Stimulated activated CD8-positive, alpha-beta memory T cell treated with anti-CD3 and anti-CD28 coated beads, Interleukin-7, amount 100 ng/mL, for 24 hours (primary cell): ENCODE measurements at regions not wholly inside any gene's neighbourhood (a gene's known extent, or its start where the extent isn't known, plus 50 kb on each side); places are given as distances from the start of the nearest gene placed in this dataset.
"Not testable (repeated sequence)": the region's sequence is repeated elsewhere in the genome, so short reads cannot be mapped to it uniquely, and the experiment has no call there.

Experiments
- DNase-seq: peaks from one replicate; pipeline ENCODE4 v3.0.0-alpha.2; 2020; ENCODE audit warnings: low read depth

DNA sequence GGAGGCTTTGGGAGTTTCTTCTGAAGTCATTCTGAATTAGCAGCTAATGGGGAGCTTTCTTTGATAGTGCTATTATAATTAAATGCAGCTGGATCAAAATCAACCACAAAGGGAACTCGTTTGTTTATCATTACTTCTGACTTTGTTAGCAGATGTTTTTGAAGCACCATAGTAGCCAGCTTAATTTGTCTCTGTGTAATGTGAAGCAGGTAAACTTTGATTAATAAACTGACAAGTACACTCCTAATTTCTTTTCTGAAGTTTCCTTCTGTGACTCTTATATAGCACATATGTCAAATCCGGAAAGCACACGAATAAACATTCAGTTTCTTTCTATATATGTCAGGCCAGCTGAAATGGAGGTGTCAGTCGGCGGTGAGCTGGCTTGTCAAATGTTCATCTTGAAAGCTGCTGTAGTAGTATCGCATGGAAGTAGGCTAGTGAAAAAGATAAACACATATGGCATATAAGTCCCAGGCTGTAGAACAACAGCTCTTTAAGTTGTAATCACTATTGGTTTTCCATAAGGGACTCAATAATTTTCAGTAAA, 451.9 kb upstream of the ZEB2 start:
- DNase-seq, result no peak

DNA sequence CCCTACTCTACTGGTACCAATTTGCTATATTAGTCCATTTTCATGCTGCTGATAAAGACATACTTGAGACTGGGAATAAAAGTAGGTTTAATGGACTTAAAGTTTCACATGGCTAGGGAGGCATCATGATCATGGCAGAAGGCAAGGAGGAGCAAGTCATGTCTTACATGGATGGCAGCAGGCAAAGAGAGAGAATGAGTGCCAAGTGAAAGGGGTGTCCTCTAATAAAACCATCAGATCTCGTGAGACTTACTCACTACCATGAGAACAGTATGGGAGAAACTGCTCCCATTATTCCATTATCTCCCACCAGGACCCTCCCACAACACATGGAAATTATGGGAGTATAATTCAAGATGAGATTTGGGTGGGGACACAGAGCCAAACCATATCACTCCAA, 450.5 kb upstream of the ZEB2 start:
- not testable (repeated sequence) for DNase-seq

DNA sequence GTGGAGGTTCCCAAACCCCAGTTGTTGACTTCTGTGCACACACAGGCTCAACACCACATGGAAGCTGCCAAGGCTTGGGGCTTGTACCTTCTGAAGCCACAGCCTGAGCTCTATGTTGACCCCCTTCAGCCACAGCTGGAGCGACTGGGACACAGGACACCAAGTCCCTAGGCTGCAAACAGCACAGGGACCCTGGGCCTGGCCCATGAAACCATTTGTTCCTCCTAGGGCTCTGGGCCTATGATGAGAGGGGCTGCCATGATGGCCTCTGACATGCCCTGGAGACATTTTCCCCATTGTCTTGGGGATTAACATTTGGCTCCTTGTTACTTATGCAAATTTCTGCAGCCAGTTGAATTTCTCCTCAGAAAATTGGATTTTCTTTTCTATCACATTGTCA, 449.6 kb upstream of the ZEB2 start:
- DNase-seq, result not testable (repeated sequence)

DNA sequence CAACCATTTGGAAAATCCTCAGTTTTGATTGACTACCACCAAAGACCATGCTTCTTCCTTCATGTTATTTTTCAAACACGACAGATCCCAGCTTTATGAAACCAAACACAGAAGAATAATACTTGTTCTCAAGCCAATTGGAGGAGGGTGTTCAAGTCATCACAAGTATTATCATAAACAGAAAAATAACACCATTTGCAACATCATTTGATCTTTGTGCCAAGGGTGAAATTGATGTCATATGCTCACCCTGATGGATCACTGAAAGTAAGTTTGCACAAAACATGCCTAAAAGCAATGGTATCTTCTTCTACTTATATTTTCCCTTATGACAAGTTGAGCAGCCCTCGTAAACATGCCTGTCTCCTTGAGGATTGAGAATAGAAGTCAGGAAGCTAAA, 448.0 kb upstream of the ZEB2 start:
- no peak for DNase-seq

DNA sequence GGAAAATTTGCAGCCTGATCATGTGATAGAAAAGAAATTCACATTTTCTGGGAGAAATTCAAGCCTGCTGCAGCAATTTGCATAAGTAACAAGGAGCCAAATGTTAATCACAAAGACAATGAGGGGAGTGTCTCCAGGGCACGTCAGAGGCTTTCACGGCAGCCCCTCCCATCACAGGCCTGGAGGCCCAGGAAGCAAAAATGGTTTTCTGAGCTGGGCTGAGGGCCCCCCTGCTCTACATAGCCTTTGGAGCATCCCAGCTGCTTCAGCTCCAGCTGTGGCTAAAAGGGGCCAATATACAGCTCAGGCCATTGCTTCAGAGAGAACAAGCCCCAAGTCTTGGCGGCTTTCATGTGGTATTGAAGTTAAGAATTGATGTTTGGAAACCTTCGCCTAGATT, 445.3 kb upstream of the ZEB2 start:
- DNase-seq, result no peak

DNA sequence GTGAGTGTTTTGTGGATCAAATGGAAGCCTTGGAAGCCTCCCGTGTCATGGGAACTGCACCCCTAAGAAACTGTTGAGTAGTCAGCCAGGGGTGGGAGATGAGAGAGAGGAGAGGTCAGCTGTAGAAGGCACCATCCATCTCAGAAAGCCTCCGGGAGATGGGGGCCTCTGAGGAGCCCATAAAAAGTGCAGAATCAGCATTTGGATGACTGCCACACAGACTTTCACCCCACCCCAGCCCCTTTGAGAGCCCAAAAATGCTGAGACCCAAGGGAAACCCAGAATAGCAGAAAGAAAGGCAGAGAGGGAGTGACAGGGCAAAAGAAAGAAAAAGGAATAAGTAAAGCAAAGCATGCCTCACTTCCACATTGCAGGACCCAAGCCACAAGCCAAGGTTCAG, 443.1 kb upstream of the ZEB2 start:
- DNase-seq, result no peak

DNA sequence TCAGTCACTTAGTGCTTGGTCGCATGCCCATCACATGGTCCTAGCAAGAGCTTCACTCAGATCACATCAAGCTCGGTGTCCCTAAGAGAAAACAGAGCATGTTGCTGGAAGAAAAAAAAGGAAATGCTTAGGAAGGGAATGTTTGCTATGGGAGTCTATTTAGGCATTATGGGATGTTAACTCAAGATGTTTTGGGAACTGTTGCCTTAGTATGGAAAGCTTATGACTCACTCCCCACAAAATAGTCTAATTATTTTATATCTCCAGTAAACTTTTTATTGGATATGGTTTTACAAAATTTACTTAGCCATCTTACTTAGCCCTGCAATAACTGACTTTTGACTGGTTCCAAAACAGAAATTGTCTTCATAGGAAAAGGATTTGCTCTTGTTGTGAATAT, 439.5 kb upstream of the ZEB2 start:
- DNase-seq, result no peak

DNA sequence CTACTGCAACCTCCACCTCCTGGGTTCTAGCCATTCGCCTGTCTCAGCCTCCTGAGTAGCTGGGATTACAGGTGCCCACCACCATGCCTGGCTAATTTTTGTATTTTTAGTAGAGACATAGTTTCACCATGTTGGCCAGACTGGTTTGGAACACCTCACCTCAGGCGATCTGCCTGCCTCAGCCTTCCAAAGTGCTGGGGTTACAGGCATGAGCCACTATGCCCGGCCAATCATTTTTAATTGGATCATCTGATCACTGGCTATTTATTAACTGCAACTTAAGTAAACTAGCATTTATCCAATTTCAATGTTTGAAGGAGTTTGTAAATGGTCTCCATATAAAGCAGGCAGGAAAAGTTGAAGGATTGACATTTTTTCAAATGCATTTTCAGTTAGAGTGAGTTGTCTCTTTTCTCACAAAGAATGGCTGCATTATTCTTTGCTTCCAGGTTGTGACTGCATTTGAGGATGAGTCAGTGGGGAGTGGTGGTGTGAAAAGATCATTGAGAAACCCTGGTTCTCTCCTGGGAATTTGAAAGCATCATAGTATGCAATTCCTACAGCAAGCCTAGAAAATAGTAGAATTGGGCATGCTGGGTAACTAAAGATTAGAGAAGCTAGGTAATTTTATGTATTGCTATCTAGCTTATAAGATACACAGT, 431.1 kb upstream of the ZEB2 start:
- no peak for DNase-seq

DNA sequence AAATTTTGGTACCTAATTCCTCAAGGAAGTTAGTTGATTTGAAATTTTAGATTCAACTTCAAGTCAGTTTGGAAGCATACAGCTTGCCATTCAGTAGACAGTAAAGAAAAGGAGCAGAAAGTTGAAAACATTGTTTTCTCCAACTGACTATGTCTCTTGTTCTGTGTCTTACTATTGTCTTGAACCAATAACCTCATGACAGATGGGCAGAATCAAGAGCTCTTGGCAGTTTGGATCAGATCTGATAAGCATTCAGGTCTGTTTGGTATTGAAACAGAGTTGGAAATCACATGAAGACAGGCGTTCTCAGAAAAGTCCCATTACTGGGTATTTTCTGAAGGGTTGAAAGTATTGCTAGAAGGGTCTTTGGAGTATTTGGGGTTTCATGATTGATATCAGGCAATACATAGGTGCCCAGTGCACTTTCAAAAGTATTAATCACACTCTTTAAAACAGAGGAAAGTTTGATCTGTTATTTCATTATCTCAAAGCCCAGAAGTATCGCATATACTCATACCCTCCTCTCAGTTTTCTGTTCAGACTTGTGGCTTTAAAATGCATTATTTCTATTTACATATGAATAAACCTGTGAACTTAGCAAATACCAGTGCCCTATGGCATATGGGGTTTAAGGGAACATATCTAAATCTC, 428.4 kb upstream of the ZEB2 start:
- no peak for DNase-seq

DNA sequence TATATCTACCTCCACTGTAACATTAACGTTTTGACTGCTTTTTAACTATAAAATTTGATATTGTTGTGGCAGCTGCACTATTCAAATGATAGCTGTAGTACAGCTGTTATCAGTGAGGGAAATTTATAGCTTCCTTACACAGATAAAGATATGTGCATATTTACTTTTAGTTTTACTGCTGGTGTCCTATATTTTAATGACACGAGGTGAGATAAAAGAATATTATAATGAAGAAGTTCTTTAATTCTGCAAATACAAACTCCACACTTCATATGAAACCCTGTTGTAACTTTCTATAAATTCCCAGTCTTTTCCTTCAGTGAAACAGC, 427.8 kb upstream of the ZEB2 start:
- DNase-seq, result no peak

DNA sequence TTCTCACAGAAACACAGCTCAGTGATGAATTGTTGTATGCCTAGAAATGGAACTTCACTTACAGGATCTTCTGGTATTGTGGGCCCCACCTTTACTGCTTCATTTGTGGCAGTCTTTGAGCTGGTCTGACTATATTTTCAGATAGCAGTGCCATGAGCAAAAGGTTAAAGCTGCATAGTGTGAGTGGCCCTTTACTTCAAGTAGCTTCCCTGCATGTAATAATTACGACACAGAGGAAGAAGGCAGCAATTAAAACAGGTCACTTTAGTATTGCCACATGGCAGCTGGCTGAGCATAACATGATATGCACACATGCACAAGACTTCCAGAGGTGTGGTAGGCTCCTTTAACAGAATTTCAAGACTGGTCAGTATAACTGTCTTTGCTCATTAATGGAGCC, 426.3 kb upstream of the ZEB2 start:
- no peak for DNase-seq

DNA sequence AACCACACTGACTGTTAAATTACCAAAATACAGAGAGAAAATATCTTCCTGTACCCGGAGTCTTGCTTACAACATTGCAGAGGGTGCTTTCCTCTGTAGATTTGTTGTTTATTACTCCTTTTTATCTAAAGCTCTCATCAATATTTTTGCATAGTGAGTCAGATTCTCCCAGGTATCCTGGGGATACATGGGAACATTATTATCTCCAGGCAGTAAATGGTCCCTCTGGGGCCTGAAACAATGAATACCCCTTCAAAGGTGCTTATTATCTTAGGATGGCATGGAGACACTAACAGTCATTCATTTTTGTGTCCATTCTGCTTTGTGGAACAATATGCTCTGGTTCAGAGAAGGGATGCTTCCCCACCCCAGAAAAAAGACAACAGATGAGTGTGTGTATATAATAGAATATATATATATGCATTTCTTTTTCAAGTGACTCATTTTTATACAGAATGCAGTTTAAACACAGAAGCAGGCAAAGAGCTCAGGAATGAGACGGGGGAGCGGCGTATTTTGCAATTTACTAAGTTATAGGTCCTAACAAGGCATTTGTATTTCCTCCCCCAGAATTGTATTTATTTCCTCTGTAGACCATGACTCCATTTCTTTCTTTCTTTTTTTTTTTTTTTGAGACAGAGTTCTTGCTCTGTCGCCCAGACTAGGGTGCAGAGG, 424.8 kb upstream of the ZEB2 start:
- no peak for DNase-seq

DNA sequence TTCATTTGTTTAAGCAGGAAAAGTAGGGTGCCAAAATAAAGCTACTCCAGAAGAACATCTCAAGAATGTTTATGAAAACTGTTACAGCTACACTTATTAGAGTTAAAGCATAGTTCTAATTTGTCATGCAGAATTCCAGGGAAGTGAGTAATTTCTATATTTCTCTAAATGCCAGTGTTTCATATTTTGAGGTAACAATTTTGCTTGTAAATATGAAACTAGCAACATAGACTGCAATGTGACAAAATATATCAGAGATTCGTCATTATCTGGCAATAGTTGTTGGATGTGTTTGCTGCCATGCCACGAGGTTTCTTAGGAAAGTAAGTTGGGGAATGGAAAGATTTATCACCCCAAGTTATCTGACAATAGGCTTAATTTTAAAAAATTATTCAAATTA, 424.1 kb upstream of the ZEB2 start:
- no peak for DNase-seq

DNA sequence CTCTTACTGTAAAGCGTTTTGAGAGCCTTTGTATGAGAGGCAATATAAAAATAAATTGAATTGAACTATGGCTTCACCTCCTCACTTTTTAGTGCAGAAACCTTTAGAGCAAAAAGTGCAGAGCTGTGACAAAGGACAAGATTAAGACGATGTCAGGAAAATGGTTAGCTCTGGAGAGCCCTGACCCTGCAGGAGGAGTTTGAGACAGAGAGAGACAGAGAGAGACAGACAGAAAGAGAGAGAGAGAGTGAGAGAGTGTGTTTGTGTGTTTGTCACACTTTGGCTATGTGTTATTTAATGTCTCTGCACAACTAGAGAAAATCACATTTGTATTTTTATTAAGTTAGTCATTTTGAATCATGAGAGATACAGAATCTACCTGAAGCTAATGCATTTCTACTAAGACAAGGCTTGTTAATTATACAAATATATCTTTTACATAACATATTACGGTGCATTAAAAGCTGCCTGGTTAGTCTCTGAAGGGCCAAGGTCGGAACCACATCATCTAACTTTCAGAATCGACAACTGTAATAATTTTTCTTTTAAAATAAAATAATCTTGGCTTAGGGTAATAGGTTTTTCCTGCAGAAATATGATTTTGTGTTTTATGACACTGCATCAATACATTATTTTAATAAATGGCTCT, 423.5 kb upstream of the ZEB2 start:
- DNase-seq, result no peak

DNA sequence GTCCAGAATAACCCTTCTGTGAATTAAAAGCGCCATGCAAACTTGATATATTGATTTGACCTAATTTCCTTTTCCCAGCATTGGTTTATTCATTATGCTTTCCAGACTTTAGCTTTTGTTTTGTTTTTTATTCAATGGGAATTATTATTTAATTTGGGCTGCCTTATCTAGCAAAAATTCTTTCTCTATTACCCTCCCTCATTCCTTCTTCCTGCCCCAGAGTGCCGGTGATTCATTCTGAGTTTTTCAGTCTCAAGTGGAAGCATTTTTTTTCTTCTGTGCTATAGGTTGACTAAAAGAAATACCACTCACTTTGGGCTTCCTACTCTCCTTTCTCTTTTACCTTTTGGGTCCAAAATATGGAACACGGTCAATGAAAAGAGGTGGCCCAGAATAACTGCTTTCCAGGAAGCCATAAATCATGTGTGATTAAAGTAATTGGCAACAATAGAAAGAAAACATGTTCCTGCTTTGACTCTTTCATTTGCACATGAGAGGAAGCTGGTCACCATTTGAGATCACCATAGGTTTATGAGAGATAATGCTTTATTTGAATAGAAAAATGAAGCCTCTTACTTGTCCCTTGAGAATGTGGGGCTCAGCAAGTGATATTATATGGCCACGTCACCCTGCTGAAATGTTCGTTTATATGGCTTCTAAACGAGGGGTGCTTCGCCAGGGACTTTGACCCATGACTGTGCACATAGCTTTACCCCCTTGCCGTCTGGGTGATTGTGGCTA, 422.8 kb upstream of the ZEB2 start:
- DNase-seq, result no peak

DNA sequence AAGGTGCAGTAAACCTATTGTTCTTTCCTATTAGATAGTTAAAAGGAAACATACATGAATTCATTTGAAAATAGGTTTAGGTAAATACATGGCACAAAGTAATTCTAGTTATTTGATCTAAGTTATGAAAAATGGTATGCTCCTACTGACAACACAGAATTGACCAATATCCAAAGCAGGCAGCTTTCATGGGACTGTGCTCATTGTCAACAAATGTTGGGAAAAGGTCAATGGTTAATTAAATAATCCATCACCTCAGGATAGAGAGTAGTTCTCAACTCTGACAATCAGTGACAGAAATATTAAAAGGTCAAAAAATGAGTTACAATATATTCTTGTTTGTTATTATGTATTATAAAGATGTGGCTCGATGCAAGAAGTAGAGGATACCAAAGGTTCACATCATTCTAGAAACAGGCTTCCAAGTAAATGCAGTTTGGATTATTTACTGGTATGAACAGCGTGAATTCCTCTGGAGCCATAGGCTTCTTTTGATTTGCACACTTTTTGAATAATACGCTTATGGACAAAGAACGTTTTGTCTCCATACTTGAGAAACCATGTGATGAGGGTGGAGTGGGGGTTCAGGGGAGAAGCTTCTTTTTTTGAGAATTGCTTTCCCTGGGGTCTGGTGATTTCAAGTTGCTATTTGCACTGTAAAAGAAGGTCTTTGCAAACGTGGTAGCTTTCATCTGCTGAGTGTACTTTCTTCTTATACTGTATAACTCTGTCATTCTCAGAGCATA, 422.0 kb upstream of the ZEB2 start:
- DNase-seq, result no peak

DNA sequence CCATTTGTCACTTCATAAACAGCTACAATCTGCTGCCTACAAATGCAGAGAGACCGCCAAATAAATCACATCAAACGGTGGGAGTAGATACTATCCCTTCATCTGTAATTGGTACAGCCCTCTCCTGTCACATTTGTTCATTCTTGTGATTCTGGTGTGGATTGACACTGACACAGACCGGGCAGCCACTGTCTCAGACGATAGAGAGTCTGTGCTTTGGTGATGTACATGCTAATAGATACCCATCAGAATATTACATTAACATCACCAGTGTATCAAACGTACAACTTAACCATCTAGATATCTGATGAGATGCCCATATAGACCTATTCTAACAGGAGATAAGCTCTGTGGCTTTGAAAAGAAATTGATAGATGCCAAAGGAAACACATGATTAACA, 419.7 kb upstream of the ZEB2 start:
- no peak for DNase-seq

DNA sequence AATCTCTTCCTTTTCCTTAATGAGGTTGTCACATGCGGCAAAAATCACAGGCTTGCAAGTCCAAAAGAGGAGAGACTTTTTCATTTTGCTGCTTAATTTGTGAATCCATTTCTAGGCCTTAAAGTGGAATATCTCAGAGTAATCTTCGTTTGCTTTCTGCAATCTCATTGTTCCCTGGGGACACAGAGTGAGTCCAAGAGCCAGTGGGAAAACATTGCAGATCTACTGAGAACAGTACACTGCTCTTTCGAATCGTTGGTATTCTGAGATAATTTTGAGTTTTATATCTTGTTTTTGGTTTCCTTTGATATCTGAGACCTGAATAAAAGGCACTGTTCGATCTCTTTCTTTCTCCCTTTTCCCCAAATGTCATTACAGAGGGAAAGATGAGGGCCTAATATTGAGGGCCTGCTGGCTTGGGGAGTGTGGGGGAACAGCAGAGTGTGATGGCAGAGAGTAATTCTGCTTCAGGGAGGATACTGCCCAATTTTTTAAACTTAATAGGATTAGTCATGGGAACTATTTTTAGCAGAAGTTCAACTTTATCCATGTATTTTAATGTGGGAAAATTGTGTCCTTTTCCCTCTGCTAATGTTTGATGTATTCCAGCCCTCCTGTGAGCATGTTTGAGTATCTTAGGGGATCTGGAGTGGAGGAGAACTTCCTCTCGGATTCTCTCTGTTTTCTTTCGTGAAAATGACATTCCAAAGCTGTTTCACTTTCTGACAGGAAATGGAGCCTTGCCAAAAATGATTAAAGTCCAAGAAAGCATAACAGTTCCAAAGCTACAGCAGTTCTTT, 418.2 kb upstream of the ZEB2 start:
- no peak for DNase-seq

DNA sequence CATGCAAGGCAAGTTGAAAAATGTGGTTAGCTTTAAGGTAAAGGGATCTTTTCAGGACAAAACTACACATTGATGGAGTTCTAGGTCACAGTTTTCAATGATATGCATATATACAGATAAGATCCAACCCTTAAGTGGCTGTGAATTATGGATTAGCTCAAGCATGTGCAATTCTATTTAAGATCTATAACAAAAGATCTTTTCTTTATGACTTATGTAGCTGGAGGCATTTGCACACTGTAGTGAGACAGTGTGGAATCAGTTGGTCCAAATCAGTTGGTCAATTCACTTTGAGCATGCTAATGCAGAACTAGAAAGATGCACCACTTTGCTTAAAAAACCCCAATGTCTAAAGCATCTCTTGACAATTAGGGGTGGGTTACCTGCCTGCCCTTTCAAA, 417.1 kb upstream of the ZEB2 start:
- DNase-seq, result no peak

DNA sequence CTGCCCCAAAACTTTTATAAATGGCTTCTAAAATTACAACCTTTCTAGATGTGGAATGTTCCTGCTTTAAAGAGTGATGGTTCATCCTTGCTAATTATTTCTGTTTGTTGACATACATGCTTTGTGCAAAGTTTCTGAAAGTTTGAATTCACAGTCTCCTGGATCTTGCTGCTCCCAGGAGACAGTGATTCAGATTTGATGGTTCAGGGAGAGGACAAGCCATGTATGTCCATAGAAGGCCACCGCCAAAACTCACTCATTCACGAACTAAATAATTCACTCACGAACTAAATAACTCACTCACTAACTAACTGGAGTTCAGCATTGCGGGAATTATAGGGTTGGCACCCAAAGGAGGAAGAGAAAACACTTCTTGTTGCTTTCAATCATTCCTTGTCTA, 416.5 kb upstream of the ZEB2 start:
- DNase-seq, result no peak

DNA sequence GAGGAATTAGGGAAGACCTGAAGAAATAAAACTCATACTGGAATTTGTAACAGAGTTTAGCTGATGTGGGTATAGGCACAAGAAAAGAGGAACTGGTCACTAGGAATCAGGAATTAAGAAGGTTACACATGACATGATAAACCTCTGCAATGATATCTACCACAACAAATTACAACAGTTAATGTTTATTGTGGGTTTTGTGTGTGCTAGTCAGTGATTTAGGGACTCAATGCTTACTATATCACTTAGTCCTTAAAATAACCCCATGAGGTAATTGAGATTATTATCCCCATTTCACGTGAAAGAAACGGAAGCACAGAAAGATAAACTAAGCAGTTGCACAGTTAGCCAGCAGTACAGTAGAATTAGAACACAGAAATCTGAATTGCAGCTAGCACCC, 415.8 kb upstream of the ZEB2 start:
- DNase-seq, result no peak
